Suprapubic skin (tissue), 4 donors: ENCODE measurements at regions not wholly inside any gene's neighbourhood (a gene's known extent, or its start where the extent isn't known, plus 50 kb on each side); places are given as distances from the start of the nearest gene placed in this dataset.
"Not testable (repeated sequence)": the region's sequence is repeated elsewhere in the genome, so short reads cannot be mapped to it uniquely, and the experiment has no call there.

Experiments
- DNase-seq, 2 donors: peaks; one replicate each; pipeline ENCODE4 v3.0.0-alpha.2; 2019; ENCODE audit warnings: low spot score in 2 of 2
- H3K27ac ChIP-seq: fragments of 200-600 bp; sonication (generic); one replicate; pipeline ENCODE4 v1.5.1; 2019
- H3K27me3 ChIP-seq: fragments of 200-600 bp; sonication (generic); one replicate; pipeline ENCODE4 v1.5.1; 2019
- H3K36me3 ChIP-seq: fragments of 200-600 bp; sonication (generic); one replicate; pipeline ENCODE4 v1.5.1; 2019
- H3K4me1 ChIP-seq: fragments of 200-600 bp; sonication (generic); one replicate; pipeline ENCODE4 v1.5.1; 2019
- H3K4me3 ChIP-seq: fragments of 200-600 bp; sonication (generic); one replicate; pipeline ENCODE4 v1.5.1; 2019; ENCODE audit warnings: mild to moderate bottlenecking
- H3K9me3 ChIP-seq: fragments of 200-600 bp; sonication (generic); one replicate; pipeline ENCODE4 v1.5.1; 2019
- EP300 ChIP-seq: sonication (generic); formaldehyde crosslinking; IDR thresholded peaks from one replicate; pipeline ENCODE4 v1.6.1; 2017; ENCODE audit warnings: antibody characterized with exemption
- POLR2A ChIP-seq, 2 donors: fragments of 450-650 bp; IDR thresholded peaks; one replicate each; pipeline ENCODE4 v1.6.1; 2017; ENCODE audit warnings: antibody characterized with exemption in 2 of 2, mild to moderate bottlenecking in 2 of 2, moderate library complexity in 2 of 2
- POLR2AphosphoS5 ChIP-seq, 3 donors: sonication (generic); formaldehyde crosslinking; IDR thresholded peaks; one replicate each; pipeline ENCODE4 v1.6.1; 2017; ENCODE audit warnings: antibody characterized with exemption in 3 of 3
- WGBS: methylation state at CpG from one replicate; pipeline ENCODE4 v1.1.5; 2018; 5-methylcytosine and 5-hydroxymethylcytosine counted together
- TF ChIP-seq, protein P1 (sequence below), 2 donors: fragments of 200-600 bp in 1 of 2; fragments of 450-650 bp in 1 of 2; sonication (generic) in 1 of 2; IDR thresholded peaks; one replicate each; pipeline ENCODE4 v1.5.1; 2016 to 2019; ENCODE audit warnings: antibody characterized with exemption in 2 of 2, mild to moderate bottlenecking in 1 of 2, moderate library complexity in 1 of 2

DNA sequence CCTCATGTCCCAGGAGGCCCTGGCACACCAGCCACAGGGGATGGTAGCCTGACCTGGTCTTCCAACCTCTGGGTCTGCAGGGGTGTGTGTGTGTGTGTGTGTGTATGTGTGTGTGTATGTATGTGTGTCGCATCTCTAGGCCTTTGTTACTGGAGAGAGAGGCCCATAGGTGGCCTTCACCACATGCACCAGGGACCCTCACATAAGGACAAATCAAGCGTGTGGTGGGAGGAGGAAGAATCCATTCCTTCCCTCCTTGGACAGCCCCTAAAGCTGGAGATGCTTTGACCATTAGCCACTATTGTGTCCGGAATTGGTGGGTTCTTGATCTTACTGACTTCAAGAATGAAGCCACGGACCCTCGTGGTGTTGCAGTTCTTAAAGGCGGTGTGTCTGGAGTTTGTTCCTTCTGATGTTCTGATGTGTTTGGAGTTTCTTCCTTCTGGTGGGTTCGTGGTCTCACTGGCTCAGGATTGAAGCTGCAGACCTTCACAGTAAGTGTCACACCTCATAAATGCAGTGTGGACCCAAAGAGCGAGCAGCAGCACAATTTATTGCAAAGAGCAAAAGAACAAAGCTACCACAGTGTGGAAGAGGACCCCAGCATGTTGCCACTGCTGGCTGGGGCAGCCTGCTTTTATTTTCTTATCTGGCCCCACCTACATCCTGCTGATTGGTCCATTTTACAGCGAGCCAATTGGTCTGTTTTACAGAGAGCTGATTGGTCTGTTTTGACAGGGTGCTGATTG is 104.1 kb downstream of the DDX1 start:
- Histone ChIP-seq H3K36me3 (no peaks in the 10 kb centered on the region), H3K27ac (no peak overlapping the region), H3K4me3 (no peak overlapping the region), H3K4me1 (no peaks in the 10 kb centered on the region), H3K27me3 (no peaks in the 10 kb centered on the region), H3K9me3 (no peaks in the 10 kb centered on the region)
- DNase-seq: no peak
- TF ChIP-seq POLR2A (IDR thresholded peaks at IDR 0.05) (no peak), EP300 (no peak), POLR2AphosphoS5 (IDR thresholded peaks at IDR 0.05) (no peak)
- TF ChIP-seq, protein P1, sequence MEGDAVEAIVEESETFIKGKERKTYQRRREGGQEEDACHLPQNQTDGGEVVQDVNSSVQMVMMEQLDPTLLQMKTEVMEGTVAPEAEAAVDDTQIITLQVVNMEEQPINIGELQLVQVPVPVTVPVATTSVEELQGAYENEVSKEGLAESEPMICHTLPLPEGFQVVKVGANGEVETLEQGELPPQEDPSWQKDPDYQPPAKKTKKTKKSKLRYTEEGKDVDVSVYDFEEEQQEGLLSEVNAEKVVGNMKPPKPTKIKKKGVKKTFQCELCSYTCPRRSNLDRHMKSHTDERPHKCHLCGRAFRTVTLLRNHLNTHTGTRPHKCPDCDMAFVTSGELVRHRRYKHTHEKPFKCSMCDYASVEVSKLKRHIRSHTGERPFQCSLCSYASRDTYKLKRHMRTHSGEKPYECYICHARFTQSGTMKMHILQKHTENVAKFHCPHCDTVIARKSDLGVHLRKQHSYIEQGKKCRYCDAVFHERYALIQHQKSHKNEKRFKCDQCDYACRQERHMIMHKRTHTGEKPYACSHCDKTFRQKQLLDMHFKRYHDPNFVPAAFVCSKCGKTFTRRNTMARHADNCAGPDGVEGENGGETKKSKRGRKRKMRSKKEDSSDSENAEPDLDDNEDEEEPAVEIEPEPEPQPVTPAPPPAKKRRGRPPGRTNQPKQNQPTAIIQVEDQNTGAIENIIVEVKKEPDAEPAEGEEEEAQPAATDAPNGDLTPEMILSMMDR (IDR thresholded peaks at IDR 0.05): no peak
- WGBS: 90% methylated on average over 8 of the region's 9 CpGs

DNA sequence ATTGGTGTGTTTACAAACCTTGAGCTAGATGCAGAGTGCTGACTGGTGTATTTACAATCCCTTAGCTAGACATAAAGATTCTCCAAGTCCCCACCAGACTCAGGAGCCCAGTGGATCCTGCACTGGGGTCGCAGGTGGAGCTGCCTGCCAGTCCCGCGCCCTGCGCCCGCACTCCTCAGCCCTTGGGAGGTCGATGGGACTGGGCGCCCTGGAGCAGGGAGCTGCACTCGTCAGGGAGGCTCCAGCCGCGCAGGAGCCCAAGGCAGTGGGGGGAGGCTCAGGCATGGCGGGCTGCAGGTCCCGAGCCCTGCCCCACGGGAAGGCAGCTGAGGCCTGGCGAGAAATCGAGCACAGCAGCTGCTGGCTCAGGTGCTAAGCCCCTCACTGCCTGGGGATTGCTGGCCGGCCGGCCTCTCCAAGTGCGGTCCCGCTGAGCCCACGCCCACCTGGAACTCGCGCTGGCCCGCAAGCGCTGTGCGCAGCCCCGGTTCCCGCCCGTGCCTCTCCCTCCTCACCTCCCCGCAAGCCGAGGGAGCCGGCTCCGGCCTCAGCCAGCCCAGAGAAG is 105.0 kb downstream of the DDX1 start:
- WGBS: 88% methylated on average over 5 of the region's 32 CpGs
- H3K27ac ChIP-seq, H3K36me3 ChIP-seq, H3K9me3 ChIP-seq, H3K4me1 ChIP-seq, H3K4me3 ChIP-seq, H3K27me3 ChIP-seq, DNase-seq: not testable (repeated sequence)

DNA sequence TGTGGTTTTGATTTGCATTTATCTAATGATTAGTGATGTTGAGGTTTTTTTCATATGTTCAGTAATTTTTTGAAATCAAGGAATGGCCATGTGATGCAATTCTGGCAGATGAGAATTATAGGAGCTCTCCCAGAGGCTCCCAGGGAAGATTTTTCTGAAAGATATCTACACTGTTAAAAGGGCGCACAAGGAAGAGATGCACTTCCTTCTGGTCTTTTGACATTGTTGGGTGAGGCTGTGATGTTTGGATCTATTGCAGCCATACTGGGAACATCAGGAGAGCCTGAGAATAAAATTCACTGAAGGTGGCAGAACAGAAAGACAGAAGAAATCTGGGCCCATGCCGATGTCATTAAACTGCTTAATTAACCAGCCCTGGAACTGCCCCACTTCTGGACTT is 108.5 kb downstream of the DDX1 start:
- no peak overlapping the region for H3K4me3 ChIP-seq
- H3K9me3 ChIP-seq: no peaks in the 10 kb centered on the region
- no peak for DNase-seq
- WGBS: 90% methylated on average over 2 of the region's 2 CpGs
- no peaks in the 10 kb centered on the region for H3K36me3 ChIP-seq
- H3K27me3 ChIP-seq: no peaks in the 10 kb centered on the region
- no peaks in the 10 kb centered on the region for H3K4me1 ChIP-seq
- no peak overlapping the region for H3K27ac ChIP-seq
- TF ChIP-seq EP300: no peak
- no peak for TF ChIP-seq POLR2AphosphoS5 (IDR thresholded peaks at IDR 0.05)
- TF ChIP-seq, protein P1 (IDR thresholded peaks at IDR 0.05): no peak
- no peak for TF ChIP-seq POLR2A (IDR thresholded peaks at IDR 0.05)

DNA sequence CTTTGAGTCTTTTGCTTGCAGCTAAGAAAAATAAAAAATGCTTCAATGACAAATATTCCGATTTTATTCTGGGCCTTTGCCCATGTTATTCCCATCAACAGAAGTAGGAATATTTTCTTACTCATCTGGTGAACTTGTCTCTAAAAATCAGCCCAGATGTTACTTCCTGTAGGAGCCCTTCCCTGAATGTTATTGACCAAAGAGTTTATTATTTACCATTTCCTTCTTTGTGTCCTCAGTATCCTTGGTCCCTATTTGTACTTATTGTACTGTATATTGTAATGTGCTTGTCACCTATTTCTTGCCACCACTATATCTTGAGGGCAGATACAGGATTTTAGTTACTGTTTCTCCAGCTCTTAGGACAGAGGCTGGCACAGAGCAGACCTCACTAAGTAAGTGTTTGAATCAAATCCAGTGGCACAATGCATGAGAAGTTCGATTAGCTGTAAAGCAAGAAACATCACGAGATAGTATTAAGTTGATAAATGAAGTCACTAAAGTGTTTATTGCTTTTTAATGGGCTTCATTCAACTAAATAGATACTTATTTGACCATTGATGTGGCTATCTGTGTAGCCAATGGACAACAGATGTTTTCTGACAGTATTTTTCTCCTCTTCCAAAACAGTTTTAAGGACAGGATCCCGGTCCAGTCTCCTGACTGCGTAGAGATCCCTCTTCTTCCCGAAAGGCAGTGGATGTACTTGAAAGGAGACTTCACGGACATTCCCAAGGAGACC is 109.1 kb downstream of the DDX1 start:
- no peaks in the 10 kb centered on the region for H3K9me3 ChIP-seq
- 66% methylated on average over 7 of the region's 7 CpGs for WGBS
- DNase-seq: no peak
- H3K27ac ChIP-seq: no peak overlapping the region
- no peaks in the 10 kb centered on the region for H3K4me1 ChIP-seq
- TF ChIP-seq POLR2A (IDR thresholded peaks at IDR 0.05) (no peak), POLR2AphosphoS5 (IDR thresholded peaks at IDR 0.05) (no peak), EP300 (no peak)
- TF ChIP-seq, protein P1 (IDR thresholded peaks at IDR 0.05): no peak
- H3K4me3 ChIP-seq: no peak overlapping the region
- H3K36me3 ChIP-seq: no peaks in the 10 kb centered on the region
- no peaks in the 10 kb centered on the region for H3K27me3 ChIP-seq

DNA sequence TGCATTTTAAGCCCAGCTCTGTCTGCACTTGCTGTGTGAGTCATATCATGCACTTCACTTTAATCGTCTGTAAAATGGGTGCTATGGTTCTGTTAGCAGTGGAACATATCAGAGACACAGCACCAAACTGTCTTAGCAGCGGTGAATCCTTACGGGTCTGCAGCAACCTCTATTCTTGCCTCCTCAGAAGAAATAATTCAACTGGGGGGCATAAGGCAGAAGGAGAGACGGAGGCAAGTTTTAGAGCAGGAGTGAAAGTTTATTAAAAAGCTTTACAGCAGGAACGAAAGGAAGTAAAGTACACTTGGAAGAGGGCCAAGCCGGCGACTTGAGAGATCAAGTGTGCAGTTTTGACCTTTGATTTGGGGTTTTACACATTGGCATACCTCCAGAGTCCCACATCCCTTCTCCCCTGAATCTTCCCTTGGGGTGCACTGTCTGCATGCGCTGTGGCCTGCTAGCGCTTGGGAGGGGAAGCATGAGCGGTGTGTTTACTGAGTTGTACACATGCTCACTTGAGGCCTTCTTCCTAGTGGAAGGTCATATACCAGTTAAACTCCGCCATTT is 109.8 kb downstream of the DDX1 start:
- 77% methylated on average over 11 of the region's 11 CpGs for WGBS
- no peak for DNase-seq
- Histone ChIP-seq H3K27me3 (no peaks in the 10 kb centered on the region), H3K4me3 (no peak overlapping the region), H3K36me3 (no peaks in the 10 kb centered on the region), H3K9me3 (no peaks in the 10 kb centered on the region), H3K27ac (no peak overlapping the region), H3K4me1 (no peaks in the 10 kb centered on the region)
- TF ChIP-seq, protein P1 (IDR thresholded peaks at IDR 0.05): no peak
- no peak for TF ChIP-seq EP300
- no peak for TF ChIP-seq POLR2AphosphoS5 (IDR thresholded peaks at IDR 0.05)
- no peak for TF ChIP-seq POLR2A (IDR thresholded peaks at IDR 0.05)
